Gastroesophageal sphincter (tissue), 3 donors: ENCODE measurements at regions not wholly inside any gene's neighbourhood (a gene's known extent, or its start where the extent isn't known, plus 50 kb on each side); places are given as distances from the start of the nearest gene placed in this dataset.

Source experiments
- POLR2A ChIP-seq, 2 donors: fragments of 450-650 bp; IDR thresholded peaks; one replicate each; pipeline ENCODE4 v1.6.1; 2017; ENCODE audit warnings: antibody characterized with exemption in 2 of 2, mild to moderate bottlenecking in 2 of 2, moderate library complexity in 1 of 2
- TF ChIP-seq, protein P1 (sequence below), 4 experiments: fragments of 200-600 bp in 2 of 4; fragments of 450-650 bp in 2 of 4; sonication (generic) in 1 of 4; IDR thresholded peaks; one replicate each; pipeline ENCODE4 v1.5.1; 2017 to 2019; ENCODE audit warnings: antibody characterized with exemption in 4 of 4, mild to moderate bottlenecking in 2 of 4, moderate library complexity in 2 of 4

GRCh38 chr1:157384258-157384657, 168.1 kb downstream of the FCRL5 start:
- no peak for TF ChIP-seq POLR2A (IDR thresholded peaks at IDR 0.05)
- TF ChIP-seq, protein P1, sequence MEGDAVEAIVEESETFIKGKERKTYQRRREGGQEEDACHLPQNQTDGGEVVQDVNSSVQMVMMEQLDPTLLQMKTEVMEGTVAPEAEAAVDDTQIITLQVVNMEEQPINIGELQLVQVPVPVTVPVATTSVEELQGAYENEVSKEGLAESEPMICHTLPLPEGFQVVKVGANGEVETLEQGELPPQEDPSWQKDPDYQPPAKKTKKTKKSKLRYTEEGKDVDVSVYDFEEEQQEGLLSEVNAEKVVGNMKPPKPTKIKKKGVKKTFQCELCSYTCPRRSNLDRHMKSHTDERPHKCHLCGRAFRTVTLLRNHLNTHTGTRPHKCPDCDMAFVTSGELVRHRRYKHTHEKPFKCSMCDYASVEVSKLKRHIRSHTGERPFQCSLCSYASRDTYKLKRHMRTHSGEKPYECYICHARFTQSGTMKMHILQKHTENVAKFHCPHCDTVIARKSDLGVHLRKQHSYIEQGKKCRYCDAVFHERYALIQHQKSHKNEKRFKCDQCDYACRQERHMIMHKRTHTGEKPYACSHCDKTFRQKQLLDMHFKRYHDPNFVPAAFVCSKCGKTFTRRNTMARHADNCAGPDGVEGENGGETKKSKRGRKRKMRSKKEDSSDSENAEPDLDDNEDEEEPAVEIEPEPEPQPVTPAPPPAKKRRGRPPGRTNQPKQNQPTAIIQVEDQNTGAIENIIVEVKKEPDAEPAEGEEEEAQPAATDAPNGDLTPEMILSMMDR (IDR thresholded peaks at IDR 0.05), result no peak
